ENCODE measurements at regions not wholly inside any gene's neighbourhood (a gene's known extent, or its start where the extent isn't known, plus 50 kb on each side); places are given as distances from the start of the nearest gene placed in this dataset.

GRCh38 chr6:123127807-123128206 lies 131.8 kb downstream of the CLVS2 start:
- Histone ChIP-seq H3K4me1 (no peaks in the 10 kb centered on the region), H3K4me3 (no peak overlapping the region), H3K27ac (no peak overlapping the region), H3K4me2 (no peak overlapping the region), H3K9me3 (no peaks in the 10 kb centered on the region)
- DNase-seq (ENCODE audit: low read depth in 1 of 2, low spot score in 1 of 2) (peak in 1 of 2 experiments; percentile 9), FAIRE-seq (no peak), ATAC-seq (no peak)
- ChIA-PET POLR2A (no interaction called here), CTCF (no interaction called here)
- WGBS (ENCODE audit: missing lambda C conversion rate) = 7% methylated on average over 1 of the region's 1 CpG
- TF ChIP-seq KDM5A (IDR thresholded peaks at IDR 0.05) (no peak), HOXA7 (CRISPR knock-in tag; IDR thresholded peaks at IDR 0.05) (no peak), POLR2A (IDR thresholded peaks at IDR 0.05; ENCODE audit: low read length) (no peak), CTCF (IDR thresholded peaks at IDR 0.05) (no peak), BCL3 (IDR thresholded peaks at IDR 0.05) (no peak), FOSL2 (IDR thresholded peaks at IDR 0.05) (no peak), FOSL2 (CRISPR knock-in tag; IDR thresholded peaks at IDR 0.05) (no peak), NFE2L2 (conservative IDR thresholded peaks at IDR 0.05; ENCODE audit: low read length) (no peak), EHMT2 (IDR thresholded peaks at IDR 0.05; ENCODE audit: low read depth) (no peak), USF2 (IDR thresholded peaks at IDR 0.05) (no peak), HES2 (IDR thresholded peaks at IDR 0.05) (no peak), HEYL (CRISPR knock-in tag; IDR thresholded peaks at IDR 0.05) (no peak), HDAC2 (IDR thresholded peaks at IDR 0.05) (no peak), SMC3 (IDR thresholded peaks at IDR 0.05) (no peak)

GRCh38 chr6:123150076-123150475 lies 154.0 kb downstream of the CLVS2 start:
- TF ChIP-seq GATA3 (IDR thresholded peaks at IDR 0.05; ENCODE audit: borderline replicate concordance) (no peak), ZC3H11A (IDR thresholded peaks at IDR 0.05) (no peak), JUNB (IDR thresholded peaks at IDR 0.05) (no peak), POLR2AphosphoS2 (conservative IDR thresholded peaks at IDR 0.05; ENCODE audit: low read length) (no peak), HEYL (CRISPR knock-in tag; IDR thresholded peaks at IDR 0.05) (no peak), PHF8 (IDR thresholded peaks at IDR 0.05; ENCODE audit: borderline replicate concordance, low read depth) (no peak), PBX3 (IDR thresholded peaks at IDR 0.05) (no peak), HOXA7 (CRISPR knock-in tag; IDR thresholded peaks at IDR 0.05) (no peak), TFCP2L1 (CRISPR knock-in tag; IDR thresholded peaks at IDR 0.05) (no peak), CTCF (IDR thresholded peaks at IDR 0.05) (no peak)
- POLR2A ChIA-PET = no interaction called here
- Histone ChIP-seq H3K4me3 (no peak overlapping the region), H3K9me3 (no peaks in the 10 kb centered on the region), H3K27ac (no peak overlapping the region), H3K4me1 (no peaks in the 10 kb centered on the region), H3K4me2 (no peak overlapping the region)
- FAIRE-seq (no peak), ATAC-seq (no peak), DNase-seq (ENCODE audit: low read depth in 1 of 2, low spot score in 1 of 2) (no peak)
- CTCF ChIA-PET = no interaction called here
